Lung (tissue), 11 donors: ENCODE measurements at regions not wholly inside any gene's neighbourhood (a gene's known extent, or its start where the extent isn't known, plus 50 kb on each side); places are given as distances from the start of the nearest gene placed in this dataset.

Source experiments
- ATAC-seq: fragments of 200-7000 bp; cut with Tn5 transposase; one replicate; pipeline ENCODE4 v1.9.1; 2020; ENCODE audit warnings: moderate number of reproducible peaks; ENCODE audit not compliant: insufficient read depth, low FRiP score
- DNase-seq, 3 donors: peaks; one replicate each; pipeline ENCODE4 v3.0.0-alpha.2; 2013 to 2017
- H3K27ac ChIP-seq, 2 donors: one replicate each; pipeline ENCODE4 v1.5.1; 2013; ENCODE audit warnings: mild to moderate bottlenecking in 2 of 2, moderate library complexity in 2 of 2, control low read depth in 1 of 2, inconsistent platforms in 1 of 2, low read depth in 1 of 2, low read length in 1 of 2
- H3K27me3 ChIP-seq, 3 donors: one replicate each; pipeline ENCODE4 v1.5.1; 2013; ENCODE audit warnings: low read length in 2 of 3; ENCODE audit not compliant: control insufficient read depth in 3 of 3, insufficient read depth in 3 of 3
- H3K36me3 ChIP-seq, 4 donors: one replicate each; pipeline ENCODE4 v1.5.1; 2013; ENCODE audit warnings: low read length in 4 of 4, mild to moderate bottlenecking in 1 of 4, moderate library complexity in 1 of 4; ENCODE audit not compliant: control insufficient read depth in 4 of 4, insufficient read depth in 4 of 4
- H3K4me1 ChIP-seq, 5 donors: one replicate each; pipeline ENCODE4 v1.5.1; 2013; ENCODE audit warnings: low read length in 5 of 5, mild to moderate bottlenecking in 2 of 5, moderate library complexity in 1 of 5; ENCODE audit not compliant: control insufficient read depth in 5 of 5, insufficient read depth in 5 of 5
- H3K4me3 ChIP-seq: one replicate; pipeline ENCODE4 v1.5.1; 2013; ENCODE audit warnings: mild to moderate bottlenecking, control low read depth, moderate library complexity
- H3K9ac ChIP-seq, 2 donors: one replicate each; pipeline ENCODE4 v1.5.1; 2013; ENCODE audit warnings: low read length in 2 of 2, control low read depth in 1 of 2; ENCODE audit not compliant: insufficient read depth in 1 of 2
- H3K9me3 ChIP-seq, 4 donors: one replicate each; pipeline ENCODE4 v1.5.1; 2013; ENCODE audit warnings: low read length in 3 of 4, mild to moderate bottlenecking in 1 of 4, moderate library complexity in 1 of 4; ENCODE audit not compliant: control insufficient read depth in 4 of 4, insufficient read depth in 3 of 4
- WGBS, 2 donors: extraction: QIAGEN DNeasy Blood & Tissue Kit; methylation state at CpG; one replicate each; pipeline ENCODE4 v1.1.7; 2013; 5-methylcytosine and 5-hydroxymethylcytosine counted together
- TF ChIP-seq, protein P1 (sequence below): IDR thresholded peaks from 2 replicates; pipeline ENCODE4 v1.5.1; 2012; ENCODE audit warnings: mild to moderate bottlenecking; ENCODE audit errors: control extremely low read depth, extremely low read depth
- donor health status: control.
- donor health status: control.
- donor health status: Bipolar disorder and iron deficiency.
- donor health status: healthy.
- donor health status: DM: yes; HTN: yes; CAD: no.

DNA sequence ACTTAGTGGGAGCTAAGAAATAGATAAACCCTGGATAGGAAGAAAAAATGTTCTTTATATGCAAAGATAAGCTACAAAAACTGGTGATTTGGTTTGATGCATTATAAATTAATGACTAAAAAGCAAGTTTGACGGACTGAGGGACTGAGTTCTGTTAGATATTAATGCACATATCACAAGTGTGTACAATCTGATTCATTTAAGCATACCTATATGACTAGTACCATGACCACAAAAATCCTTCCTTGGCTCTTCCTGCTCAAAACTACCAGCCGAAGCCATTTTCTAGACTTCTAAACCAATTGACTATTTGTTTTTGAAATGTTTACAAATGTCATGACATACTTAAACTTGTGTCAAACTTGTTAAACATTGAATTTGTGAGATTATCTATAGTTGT, 374.5 kb upstream of the MON1B start:
- 68 to 79% methylated on average over 2 of the region's 2 CpGs for WGBS, 2 donors
- H3K4me3 ChIP-seq = no peak overlapping the region
- H3K4me1 ChIP-seq = peaks cover 0 to 10% (median 0%) of the 10 kb centered on the region in 5 donors
- no peak overlapping the region for H3K9ac ChIP-seq
- ATAC-seq (no peak), DNase-seq (no peak)
- no peaks in the 10 kb centered on the region for H3K36me3 ChIP-seq
- H3K27me3 ChIP-seq = no peaks in the 10 kb centered on the region
- TF ChIP-seq, protein P1, sequence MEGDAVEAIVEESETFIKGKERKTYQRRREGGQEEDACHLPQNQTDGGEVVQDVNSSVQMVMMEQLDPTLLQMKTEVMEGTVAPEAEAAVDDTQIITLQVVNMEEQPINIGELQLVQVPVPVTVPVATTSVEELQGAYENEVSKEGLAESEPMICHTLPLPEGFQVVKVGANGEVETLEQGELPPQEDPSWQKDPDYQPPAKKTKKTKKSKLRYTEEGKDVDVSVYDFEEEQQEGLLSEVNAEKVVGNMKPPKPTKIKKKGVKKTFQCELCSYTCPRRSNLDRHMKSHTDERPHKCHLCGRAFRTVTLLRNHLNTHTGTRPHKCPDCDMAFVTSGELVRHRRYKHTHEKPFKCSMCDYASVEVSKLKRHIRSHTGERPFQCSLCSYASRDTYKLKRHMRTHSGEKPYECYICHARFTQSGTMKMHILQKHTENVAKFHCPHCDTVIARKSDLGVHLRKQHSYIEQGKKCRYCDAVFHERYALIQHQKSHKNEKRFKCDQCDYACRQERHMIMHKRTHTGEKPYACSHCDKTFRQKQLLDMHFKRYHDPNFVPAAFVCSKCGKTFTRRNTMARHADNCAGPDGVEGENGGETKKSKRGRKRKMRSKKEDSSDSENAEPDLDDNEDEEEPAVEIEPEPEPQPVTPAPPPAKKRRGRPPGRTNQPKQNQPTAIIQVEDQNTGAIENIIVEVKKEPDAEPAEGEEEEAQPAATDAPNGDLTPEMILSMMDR = no peak
- no peak overlapping the region for H3K27ac ChIP-seq
- H3K9me3 ChIP-seq = no peaks in the 10 kb centered on the region

DNA sequence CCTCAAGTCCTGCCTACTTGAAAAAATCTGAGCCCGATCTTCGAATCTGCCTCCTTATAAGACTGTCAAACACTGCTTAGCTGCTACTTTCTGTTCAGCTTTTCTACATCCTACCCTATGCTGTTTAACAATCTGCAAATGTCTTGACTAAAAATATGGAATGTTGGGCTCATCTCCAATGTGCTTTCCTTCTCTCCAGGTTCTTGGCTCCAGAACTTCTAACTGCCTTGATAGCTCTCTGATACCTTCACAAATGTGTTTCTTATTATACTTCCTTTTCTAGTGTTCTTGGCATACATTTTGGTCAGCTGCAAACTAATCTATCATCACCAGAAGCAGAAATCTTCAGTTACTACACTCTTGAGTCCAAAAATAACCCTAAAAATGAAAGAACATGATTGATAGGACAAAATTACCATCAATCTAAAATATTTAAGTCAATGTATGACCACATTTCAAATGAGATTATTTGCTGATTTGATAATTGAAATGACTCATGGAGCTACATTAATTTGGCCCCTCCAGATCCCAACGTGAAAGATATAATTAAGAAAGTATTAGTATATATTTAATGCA, 372.3 kb upstream of the MON1B start:
- Histone ChIP-seq H3K27me3 (no peaks in the 10 kb centered on the region), H3K4me3 (no peak overlapping the region), H3K9ac (no peak overlapping the region), H3K27ac (no peak overlapping the region), H3K4me1 (peaks cover 0 to 10% (median 0%) of the 10 kb centered on the region in 5 donors), H3K36me3 (no peaks in the 10 kb centered on the region), H3K9me3 (no peaks in the 10 kb centered on the region)
- ATAC-seq (no peak), DNase-seq (peak in 1 of 3 donors; percentile 38)
- 48 to 68% methylated on average over 3 of the region's 3 CpGs for WGBS, 2 donors
- TF ChIP-seq, protein P1 = no peak

DNA sequence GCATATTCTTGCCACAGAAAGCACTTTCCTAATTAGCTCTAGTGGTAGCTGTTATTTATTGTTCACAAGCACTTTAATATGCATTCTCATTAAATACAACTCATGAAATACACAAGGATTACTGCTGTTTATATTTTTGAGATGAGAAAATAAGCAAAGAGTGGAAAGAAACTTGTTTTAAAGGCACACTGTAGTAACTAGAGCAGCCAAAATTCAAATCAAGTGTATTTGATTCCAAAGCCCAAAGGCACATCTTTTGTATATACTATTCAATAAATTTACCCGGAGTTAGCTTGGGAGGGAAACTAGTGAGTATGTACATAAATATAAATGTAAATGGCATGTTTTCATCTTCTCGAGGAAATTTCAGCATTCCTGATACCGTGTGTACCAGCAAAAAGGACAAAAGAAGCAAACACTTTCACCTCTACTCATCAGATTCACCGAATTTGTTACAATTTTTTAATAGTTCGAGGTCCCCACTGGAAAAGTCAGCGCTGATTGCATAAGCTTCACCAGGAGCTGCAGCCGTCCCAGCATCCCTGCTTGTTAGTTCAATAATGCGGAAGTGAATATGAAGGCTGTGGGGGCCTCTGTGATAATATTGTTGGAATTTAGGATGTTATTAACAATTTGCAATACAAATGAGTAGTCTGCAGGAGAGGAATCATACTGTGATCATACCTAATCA, 371.6 kb upstream of the MON1B start:
- WGBS, 2 donors = 83 to 89% methylated on average over 8 of the region's 8 CpGs
- no peak overlapping the region for H3K4me3 ChIP-seq
- no peaks in the 10 kb centered on the region for H3K9me3 ChIP-seq
- no peaks in the 10 kb centered on the region for H3K36me3 ChIP-seq
- TF ChIP-seq, protein P1 = no peak
- ATAC-seq (no peak), DNase-seq (no peak)
- peaks cover 0 to 10% (median 0%) of the 10 kb centered on the region in 5 donors for H3K4me1 ChIP-seq
- H3K27ac ChIP-seq = no peak overlapping the region
- no peak overlapping the region for H3K9ac ChIP-seq
- no peaks in the 10 kb centered on the region for H3K27me3 ChIP-seq
